Kidney (tissue), 13 donors: ENCODE measurements at regions not wholly inside any gene's neighbourhood (a gene's known extent, or its start where the extent isn't known, plus 50 kb on each side); places are given as distances from the start of the nearest gene placed in this dataset.
"Not testable (repeated sequence)": the region's sequence is repeated elsewhere in the genome, so short reads cannot be mapped to it uniquely, and the experiment has no call there.

Experiments
- DNase-seq, 5 donors: peaks; one replicate each; pipeline ENCODE4 v3.0.0-alpha.2; 2013 to 2020
- FAIRE-seq: peaks from 2 replicates; lab custom pipeline; 2012; peaks lifted over from hg19 to GRCh38; lab: Jason Lieb, UNC
- H3K27ac ChIP-seq, 2 donors: one replicate each; pipeline ENCODE4 v1.7.0; 2013; ENCODE audit warnings: low read depth in 2 of 2, low read length in 2 of 2, inconsistent platforms in 1 of 2
- H3K27me3 ChIP-seq: one replicate; pipeline ENCODE4 v1.7.1; 2013; ENCODE audit warnings: low read length, inconsistent platforms; ENCODE audit not compliant: control insufficient read depth, insufficient read depth
- H3K36me3 ChIP-seq, 3 donors: one replicate each; pipeline versions ENCODE4 v1.7.0 to v1.7.1; 2013; ENCODE audit warnings: low read length in 3 of 3, control low read depth in 1 of 3, inconsistent platforms in 1 of 3; ENCODE audit not compliant: insufficient read depth in 3 of 3, control insufficient read depth in 2 of 3
- H3K4me1 ChIP-seq, 3 donors: one replicate each; pipeline versions ENCODE4 v1.7.0 to v1.7.1; 2013; ENCODE audit warnings: low read length in 3 of 3, inconsistent platforms in 1 of 3, low read depth in 1 of 3; ENCODE audit not compliant: control insufficient read depth in 2 of 3, insufficient read depth in 2 of 3
- H3K4me3 ChIP-seq, 3 donors: one replicate each; pipeline versions ENCODE4 v1.7.0 to v1.8.1; 2013; ENCODE audit warnings: low read length in 3 of 3, control low read depth in 1 of 3, inconsistent platforms in 1 of 3
- H3K9ac ChIP-seq, 3 donors: one replicate each; pipeline versions ENCODE4 v1.7.0 to v1.7.1; 2013; ENCODE audit warnings: low read length in 3 of 3, control low read depth in 1 of 3, inconsistent platforms in 1 of 3
- H3K9me3 ChIP-seq, 3 donors: one replicate each; pipeline versions ENCODE4 v1.7.0 to v1.7.1; 2013; ENCODE audit warnings: low read length in 3 of 3, control low read depth in 1 of 3, inconsistent platforms in 1 of 3; ENCODE audit not compliant: control insufficient read depth in 2 of 3, insufficient read depth in 1 of 3
- intact Hi-C: fragments of 100-400 bp; cut with DNase I; formaldehyde crosslinking; loops from one replicate; pipeline ENCODE4 v1.11.1; 2022
- TF ChIP-seq, protein P1 (sequence below): IDR thresholded peaks from 3 replicates; pipeline ENCODE4 v1.5.1; 2012; ENCODE audit warnings: mild to moderate bottlenecking, moderate library complexity, borderline replicate concordance; ENCODE audit not compliant: insufficient read depth; ENCODE audit errors: extremely low read depth
- donor health status: control.
- donor health status: control.
- donor health status: control.
- donor health status: control.
- donor health status: control.
- donor health status: DM: yes; HTN: yes; CAD: no.
- donor health status: Normal renal cell carcinoma (clear cell type).

DNA sequence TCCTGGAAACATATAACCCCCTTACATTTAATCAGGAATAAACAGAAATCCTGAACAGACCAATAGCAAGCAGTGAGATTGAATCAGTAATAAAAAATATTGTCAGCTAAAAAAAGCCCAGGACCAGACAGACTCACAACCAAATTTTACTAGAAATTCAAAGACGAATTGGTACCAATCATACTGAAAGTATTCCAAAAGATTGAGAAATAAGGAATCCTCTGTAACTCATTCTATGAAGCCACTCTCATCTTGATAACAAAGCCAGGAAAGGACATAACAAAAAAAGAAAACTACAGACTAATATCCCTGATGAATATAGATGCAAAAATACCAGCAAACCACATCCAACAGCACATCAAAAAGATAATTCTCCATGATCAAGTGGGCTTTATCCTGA, 714.0 kb downstream of the SEMA5A start:
- Histone ChIP-seq H3K36me3 (no peaks in the 10 kb centered on the region), H3K4me1 (no peaks in the 10 kb centered on the region), H3K9ac (no peak overlapping the region), H3K4me3 (no peak overlapping the region), H3K27me3 (no peaks in the 10 kb centered on the region), H3K27ac (no peak overlapping the region), H3K9me3 (no peaks in the 10 kb centered on the region)
- intact Hi-C loops = no loop called here
- DNase-seq = no peak
- TF ChIP-seq, protein P1, sequence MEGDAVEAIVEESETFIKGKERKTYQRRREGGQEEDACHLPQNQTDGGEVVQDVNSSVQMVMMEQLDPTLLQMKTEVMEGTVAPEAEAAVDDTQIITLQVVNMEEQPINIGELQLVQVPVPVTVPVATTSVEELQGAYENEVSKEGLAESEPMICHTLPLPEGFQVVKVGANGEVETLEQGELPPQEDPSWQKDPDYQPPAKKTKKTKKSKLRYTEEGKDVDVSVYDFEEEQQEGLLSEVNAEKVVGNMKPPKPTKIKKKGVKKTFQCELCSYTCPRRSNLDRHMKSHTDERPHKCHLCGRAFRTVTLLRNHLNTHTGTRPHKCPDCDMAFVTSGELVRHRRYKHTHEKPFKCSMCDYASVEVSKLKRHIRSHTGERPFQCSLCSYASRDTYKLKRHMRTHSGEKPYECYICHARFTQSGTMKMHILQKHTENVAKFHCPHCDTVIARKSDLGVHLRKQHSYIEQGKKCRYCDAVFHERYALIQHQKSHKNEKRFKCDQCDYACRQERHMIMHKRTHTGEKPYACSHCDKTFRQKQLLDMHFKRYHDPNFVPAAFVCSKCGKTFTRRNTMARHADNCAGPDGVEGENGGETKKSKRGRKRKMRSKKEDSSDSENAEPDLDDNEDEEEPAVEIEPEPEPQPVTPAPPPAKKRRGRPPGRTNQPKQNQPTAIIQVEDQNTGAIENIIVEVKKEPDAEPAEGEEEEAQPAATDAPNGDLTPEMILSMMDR = no peak
- FAIRE-seq = no peak

DNA sequence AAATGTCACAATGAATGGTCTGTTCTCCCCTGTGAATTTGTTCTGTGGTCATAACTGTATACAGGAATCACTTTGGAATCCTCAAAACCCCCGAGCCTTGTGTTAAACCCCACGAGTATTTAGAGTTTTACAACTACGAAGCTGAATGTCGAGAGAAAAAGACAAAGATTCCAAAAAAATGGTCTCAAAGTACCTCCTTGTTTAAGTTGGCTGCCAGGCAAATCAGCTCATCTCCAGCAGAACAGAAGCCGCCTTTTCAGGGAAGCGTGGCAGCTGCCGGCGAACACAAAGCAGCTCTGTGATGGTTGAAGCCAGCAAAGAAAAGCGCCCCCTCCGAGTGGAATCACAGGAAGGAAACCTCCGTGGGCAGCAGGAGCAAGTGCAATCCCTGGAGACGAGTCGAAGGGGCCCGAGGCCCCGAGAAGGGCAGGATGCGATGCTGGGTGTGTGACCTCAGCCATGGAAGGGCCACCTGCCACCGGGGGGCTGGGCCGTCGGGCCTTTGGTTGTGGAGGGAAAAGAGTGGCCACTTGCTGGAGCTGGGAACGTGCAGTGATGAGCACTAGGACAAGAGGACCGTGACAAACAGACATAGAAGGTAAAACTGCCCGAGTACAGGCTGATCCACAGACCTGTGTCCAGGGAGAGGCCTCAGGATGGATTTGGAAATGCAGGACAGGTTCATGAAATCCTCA, 706.4 kb downstream of the SEMA5A start:
- no peaks in the 10 kb centered on the region for H3K27me3 ChIP-seq
- intact Hi-C loops = no loop called here
- no peak overlapping the region for H3K4me3 ChIP-seq
- H3K27ac ChIP-seq = no peak overlapping the region
- H3K36me3 ChIP-seq = no peaks in the 10 kb centered on the region
- DNase-seq (no peak), FAIRE-seq (no peak)
- H3K9ac ChIP-seq = no peak overlapping the region
- H3K9me3 ChIP-seq = no peaks in the 10 kb centered on the region
- TF ChIP-seq, protein P1 = no peak
- H3K4me1 ChIP-seq = no peaks in the 10 kb centered on the region

DNA sequence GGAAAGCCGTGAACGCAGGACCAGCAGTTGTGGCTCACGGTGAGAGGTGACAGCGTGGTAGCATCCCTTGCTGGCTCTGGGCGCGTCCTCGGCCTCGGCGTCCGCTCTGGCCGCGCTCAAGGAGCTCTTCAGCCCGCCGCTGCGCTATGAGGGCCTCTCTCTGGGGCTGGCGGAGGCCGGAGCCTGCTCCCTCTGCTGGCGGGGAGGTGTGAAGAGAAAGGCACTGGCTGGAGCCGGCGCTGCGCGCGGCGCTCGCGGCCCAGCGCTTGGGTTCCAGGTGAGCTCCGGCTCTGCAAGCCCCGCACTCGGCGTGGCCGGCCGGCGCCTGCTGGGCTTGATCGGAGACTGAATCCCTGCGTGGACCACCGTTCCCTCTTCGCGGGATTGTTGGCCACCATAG, 705.6 kb downstream of the SEMA5A start:
- intact Hi-C loops = no loop called here
- DNase-seq (no peak), FAIRE-seq (no peak)
- TF ChIP-seq, protein P1 = no peak
- Histone ChIP-seq H3K9ac (no peak overlapping the region), H3K4me3 (no peak overlapping the region), H3K36me3 (no peaks in the 10 kb centered on the region), H3K4me1 (no peaks in the 10 kb centered on the region), H3K27me3 (no peaks in the 10 kb centered on the region), H3K27ac (no peak overlapping the region), H3K9me3 (no peaks in the 10 kb centered on the region)

DNA sequence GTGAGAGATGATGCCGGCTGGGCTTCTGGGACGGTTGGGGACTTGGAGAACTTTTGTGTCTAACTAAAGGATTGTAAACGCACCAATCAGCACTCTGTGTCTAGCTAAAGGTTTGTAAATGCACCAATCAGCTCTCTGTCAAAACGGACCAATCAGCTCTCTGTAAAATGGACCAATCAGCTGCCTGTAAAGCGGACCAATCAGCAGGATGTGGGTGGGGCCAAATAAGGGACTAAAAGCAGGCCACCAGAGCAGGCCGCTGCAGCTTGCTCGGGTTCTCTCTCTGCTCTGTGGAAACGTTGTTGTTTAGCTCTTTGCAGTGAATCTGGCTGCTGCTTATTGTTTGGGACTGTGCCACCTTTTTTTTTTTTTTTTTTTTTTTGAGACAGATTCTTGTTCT, 705.1 kb downstream of the SEMA5A start:
- intact Hi-C loops, H3K27ac ChIP-seq, DNase-seq, H3K27me3 ChIP-seq, H3K4me1 ChIP-seq, H3K36me3 ChIP-seq, H3K4me3 ChIP-seq, H3K9me3 ChIP-seq, H3K9ac ChIP-seq, FAIRE-seq: not testable (repeated sequence)
